Astrocyte (in vitro differentiated cells and primary cell): ENCODE measurements at regions not wholly inside any gene's neighbourhood (a gene's known extent, or its start where the extent isn't known, plus 50 kb on each side); places are given as distances from the start of the nearest gene placed in this dataset.
A peak's percentile ranks its signal among the peaks of the same experiment; 100 is the strongest.

Experiments used
- DNase-seq: peaks from one replicate; pipeline ENCODE4 v3.0.0-alpha.2; 2010; ENCODE audit warnings: low read depth
- FAIRE-seq: peaks from 2 replicates; lab custom pipeline; 2011; peaks lifted over from hg19 to GRCh38; lab: Jason Lieb, UNC
- H2AFZ ChIP-seq: 2 replicates; pipeline ENCODE4 v1.6.0; 2012; ENCODE audit warnings: low read depth, low read length, inconsistent platforms
- H3K27ac ChIP-seq: 2 replicates; pipeline ENCODE4 v1.5.1; 2011; ENCODE audit warnings: low read depth, low read length, inconsistent platforms
- H3K27me3 ChIP-seq: 2 replicates; pipeline ENCODE4 v1.6.0; 2011; ENCODE audit warnings: low read length, inconsistent platforms; ENCODE audit not compliant: insufficient read depth
- H3K36me3 ChIP-seq: 2 replicates; pipeline ENCODE4 v1.5.1; 2011; ENCODE audit warnings: low read length, inconsistent platforms; ENCODE audit not compliant: insufficient read depth
- H3K4me1 ChIP-seq: 2 replicates; pipeline ENCODE4 v1.5.1; 2011; ENCODE audit warnings: low read length, inconsistent platforms; ENCODE audit not compliant: insufficient read depth
- H3K4me2 ChIP-seq: 2 replicates; pipeline ENCODE4 v1.6.0; 2012; ENCODE audit warnings: low read length, inconsistent platforms
- H3K4me3 ChIP-seq: 2 replicates; pipeline ENCODE4 v1.5.1; 2011; ENCODE audit warnings: low read depth, mild to moderate bottlenecking, low read length, inconsistent platforms; ENCODE audit not compliant: insufficient read depth
- H3K79me2 ChIP-seq: 2 replicates; pipeline ENCODE4 v1.6.0; 2012; ENCODE audit warnings: mild to moderate bottlenecking, low read length, inconsistent platforms; ENCODE audit not compliant: insufficient read depth
- H3K9ac ChIP-seq: 2 replicates; pipeline ENCODE4 v1.6.0; 2012; ENCODE audit warnings: mild to moderate bottlenecking, low read length, inconsistent platforms
- H3K9me3 ChIP-seq: 2 replicates; pipeline ENCODE4 v1.5.1; 2012; ENCODE audit warnings: low read depth, mild to moderate bottlenecking, low read length, inconsistent platforms; ENCODE audit not compliant: insufficient read depth
- H4K20me1 ChIP-seq: 2 replicates; pipeline ENCODE4 v1.6.0; 2012; ENCODE audit warnings: low read length, inconsistent platforms; ENCODE audit not compliant: insufficient read depth
- H3K27ac Mint-ChIP-seq: one replicate; pipeline ENCODE4 v1.8.0; 2021; ENCODE audit warnings: mild to moderate bottlenecking, mixed read lengths; ENCODE audit not compliant: unreplicated experiment
- H3K27me3 Mint-ChIP-seq: one replicate; pipeline ENCODE4 v1.8.0; 2021; ENCODE audit warnings: low read depth, mixed read lengths; ENCODE audit not compliant: unreplicated experiment
- H3K36me3 Mint-ChIP-seq: one replicate; pipeline ENCODE4 v1.8.0; 2021; ENCODE audit warnings: low read depth, mixed read lengths; ENCODE audit not compliant: unreplicated experiment
- H3K4me1 Mint-ChIP-seq: one replicate; pipeline ENCODE4 v1.8.0; 2021; ENCODE audit warnings: low read depth, mixed read lengths; ENCODE audit not compliant: unreplicated experiment
- H3K4me3 Mint-ChIP-seq: one replicate; pipeline ENCODE4 v1.8.0; 2021; ENCODE audit warnings: mild to moderate bottlenecking, moderate library complexity, mixed read lengths; ENCODE audit not compliant: unreplicated experiment
- H3K9me3 Mint-ChIP-seq: one replicate; pipeline ENCODE4 v1.8.0; 2021; ENCODE audit warnings: mild to moderate bottlenecking, mixed read lengths; ENCODE audit not compliant: unreplicated experiment
- CTCF ChIP-seq: IDR thresholded peaks from 2 replicates; pipeline ENCODE4 v1.5.1; 2011; ENCODE audit warnings: low read depth, mild to moderate bottlenecking, inconsistent platforms, low read length, moderate library complexity; ENCODE audit not compliant: insufficient read depth
- EZH2 ChIP-seq: IDR thresholded peaks from 2 replicates; pipeline ENCODE4 v1.6.1; 2012; ENCODE audit warnings: mild to moderate bottlenecking, low read length, inconsistent platforms; ENCODE audit not compliant: insufficient read depth

GRCh38 chr1:34418166-34418565 is 241.5 kb downstream of the C1orf94 start:
- Mint-ChIP-seq H3K27ac (no peak overlapping the region), H3K27me3 (peaks cover 54% of the 10 kb centered on the region), H3K9me3 (no peaks in the 10 kb centered on the region), H3K4me3 (no peak overlapping the region), H3K4me1 (no peaks in the 10 kb centered on the region), H3K36me3 (no peaks in the 10 kb centered on the region)
- Histone ChIP-seq H3K4me3 (no peak overlapping the region), H3K27ac (no peak overlapping the region), H3K9me3 (no peaks in the 10 kb centered on the region), H2AFZ (no peak overlapping the region), H3K9ac (no peak overlapping the region), H4K20me1 (no peaks in the 10 kb centered on the region), H3K79me2 (no peaks in the 10 kb centered on the region), H3K27me3 (peaks cover 3% of the 10 kb centered on the region), H3K4me2 (no peak overlapping the region), H3K36me3 (no peaks in the 10 kb centered on the region), H3K4me1 (no peaks in the 10 kb centered on the region)
- TF ChIP-seq EZH2 (no peak), CTCF (no peak)
- FAIRE-seq, result no peak
- no peak for DNase-seq

- Histone ChIP-seq H3K27me3 (peaks cover 3% of the 10 kb centered on the region), H2AFZ (no peak overlapping the region), H3K4me3 (no peak overlapping the region), H4K20me1 (no peaks in the 10 kb centered on the region), H3K9ac (no peak overlapping the region), H3K4me2 (no peak overlapping the region), H3K79me2 (no peaks in the 10 kb centered on the region), H3K9me3 (no peaks in the 10 kb centered on the region), H3K27ac (no peak overlapping the region), H3K36me3 (no peaks in the 10 kb centered on the region), H3K4me1 (no peaks in the 10 kb centered on the region)
- no peaks in the 10 kb centered on the region for H3K4me1 Mint-ChIP-seq
- FAIRE-seq, result no peak
- TF ChIP-seq EZH2, result no peak
- TF ChIP-seq CTCF, result peak; percentile 12
- DNase-seq, result no peak
- no peaks in the 10 kb centered on the region for H3K9me3 Mint-ChIP-seq
- no peak overlapping the region for H3K4me3 Mint-ChIP-seq
- H3K36me3 Mint-ChIP-seq, result no peaks in the 10 kb centered on the region
- H3K27ac Mint-ChIP-seq, result no peak overlapping the region
- peaks cover 53% of the 10 kb centered on the region for H3K27me3 Mint-ChIP-seq
Measured at GRCh38 chr1:34419663-34420136, 243.0 kb downstream of the C1orf94 start.

- Histone ChIP-seq H3K9me3 (no peaks in the 10 kb centered on the region), H3K79me2 (no peaks in the 10 kb centered on the region), H3K27me3 (peaks cover 3% of the 10 kb centered on the region), H3K4me1 (no peaks in the 10 kb centered on the region), H3K4me2 (no peak overlapping the region), H4K20me1 (no peaks in the 10 kb centered on the region), H3K27ac (no peak overlapping the region), H2AFZ (no peak overlapping the region), H3K36me3 (no peaks in the 10 kb centered on the region), H3K9ac (no peak overlapping the region), H3K4me3 (no peak overlapping the region)
- Mint-ChIP-seq H3K36me3 (no peaks in the 10 kb centered on the region), H3K9me3 (no peaks in the 10 kb centered on the region), H3K27me3 (peaks cover 50% of the 10 kb centered on the region), H3K4me1 (no peaks in the 10 kb centered on the region), H3K27ac (no peak overlapping the region), H3K4me3 (no peak overlapping the region)
- FAIRE-seq, result no peak
- TF ChIP-seq EZH2 (no peak), CTCF (no peak)
- DNase-seq, result no peak
Measured at GRCh38 chr1:34425046-34425445, 248.3 kb downstream of the C1orf94 start.
